ENCODE measurements at regions not wholly inside any gene's neighbourhood (a gene's known extent, or its start where the extent isn't known, plus 50 kb on each side); places are given as distances from the start of the nearest gene placed in this dataset.

DNA sequence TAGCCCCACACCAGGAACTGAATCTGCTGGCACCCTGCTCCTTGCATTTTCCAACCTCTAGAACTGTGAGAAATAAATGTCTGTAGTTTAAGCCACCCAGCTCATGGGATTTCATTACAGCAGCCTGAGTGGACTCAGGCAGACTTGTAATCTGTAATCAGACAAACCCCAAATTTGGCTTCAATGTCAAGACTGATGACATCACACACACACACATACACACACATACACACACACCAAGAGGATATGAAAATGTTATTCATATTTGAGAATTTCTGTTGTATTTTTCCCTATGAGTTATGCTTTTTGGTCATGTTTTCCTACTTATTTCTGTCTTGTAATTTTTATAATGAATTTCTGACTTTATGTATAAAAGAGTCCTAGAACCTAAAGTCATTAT is 83.8 kb upstream of the GLI2 start:
- no peak for TF ChIP-seq SPI1 (IDR thresholded peaks at IDR 0.05; ENCODE audit: low read depth, low read length)
- no peak for TF ChIP-seq POLR2A (IDR thresholded peaks at IDR 0.05; ENCODE audit: low read depth, low read length)
- no peak for TF ChIP-seq POLR2AphosphoS5 (IDR thresholded peaks at IDR 0.05; ENCODE audit: low read depth, low read length)
- TF ChIP-seq TAF1 (IDR thresholded peaks at IDR 0.05; ENCODE audit: low read depth, low read length), result no peak

Data from GM12891 (cell line).